T1000 (cell line): ENCODE measurements at regions not wholly inside any gene's neighbourhood (a gene's known extent, or its start where the extent isn't known, plus 50 kb on each side); places are given as distances from the start of the nearest gene placed in this dataset.
A peak's percentile ranks its signal among the peaks of the same experiment; 100 is the strongest.

Experiments used
- DNase-seq: peaks from one replicate; lab custom pipeline; 2025; ENCODE audit warnings: mixed read lengths; lab: John Stamatoyannopoulos, UW

DNA sequence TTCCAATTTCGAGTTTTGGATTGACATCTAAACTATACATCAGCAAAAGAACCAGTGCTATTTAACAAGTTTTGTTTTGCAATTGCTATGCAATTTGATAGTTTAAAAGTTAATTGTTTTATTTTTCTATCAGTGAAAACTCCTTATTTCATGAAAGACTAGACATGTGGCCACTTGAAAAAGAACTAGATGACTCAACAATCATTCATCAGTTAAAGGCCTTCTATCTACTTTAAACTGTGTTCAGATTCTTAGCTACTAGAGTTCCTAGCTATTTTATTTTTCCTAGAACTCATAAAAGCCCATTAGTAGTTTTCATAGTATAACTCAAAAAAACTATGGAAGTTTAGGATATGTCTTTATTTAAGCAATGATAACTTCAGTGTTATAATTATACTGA lies 104.6 kb upstream of the LSM8 start:
- DNase-seq: no peak

DNA sequence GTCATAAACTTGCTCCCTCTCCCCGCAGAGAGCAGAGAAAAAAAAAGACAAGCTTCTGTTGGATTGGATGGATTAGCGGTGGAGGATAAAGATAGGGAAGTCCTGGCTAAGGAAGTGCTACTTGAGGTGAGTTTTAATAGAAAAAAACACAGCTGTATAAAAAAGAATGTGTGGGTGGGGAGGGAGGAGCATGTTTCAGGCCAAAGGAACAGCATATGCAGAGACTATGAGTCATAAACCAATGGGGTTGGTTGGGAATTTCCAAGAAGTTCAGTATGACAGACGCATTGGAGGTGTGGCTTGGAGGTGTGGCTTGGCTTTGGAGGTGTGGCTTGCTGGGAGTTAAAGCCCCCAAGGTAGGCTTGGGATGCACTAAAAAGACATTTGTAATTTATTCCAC lies 103.0 kb upstream of the LSM8 start:
- peak; percentile 3 for DNase-seq

DNA sequence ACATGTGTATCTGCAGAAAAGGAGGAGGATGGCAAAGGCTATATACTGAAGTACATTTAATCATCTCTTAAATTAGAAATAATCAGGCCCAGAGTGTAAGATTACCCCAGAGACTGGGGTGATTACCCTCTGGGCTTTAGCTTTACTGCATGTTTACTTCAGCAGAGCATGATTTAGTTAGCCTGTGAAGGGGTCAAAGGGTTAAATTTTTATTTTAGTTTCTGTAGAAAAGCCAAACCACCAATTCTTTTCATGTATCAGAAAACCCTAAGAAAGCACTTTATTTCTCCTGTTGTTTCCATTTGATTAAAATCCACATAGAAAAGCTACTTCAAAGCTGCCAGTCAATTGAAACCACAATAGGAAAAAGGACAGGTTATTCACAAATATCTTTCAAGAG lies 101.5 kb upstream of the LSM8 start:
- DNase-seq: no peak

DNA sequence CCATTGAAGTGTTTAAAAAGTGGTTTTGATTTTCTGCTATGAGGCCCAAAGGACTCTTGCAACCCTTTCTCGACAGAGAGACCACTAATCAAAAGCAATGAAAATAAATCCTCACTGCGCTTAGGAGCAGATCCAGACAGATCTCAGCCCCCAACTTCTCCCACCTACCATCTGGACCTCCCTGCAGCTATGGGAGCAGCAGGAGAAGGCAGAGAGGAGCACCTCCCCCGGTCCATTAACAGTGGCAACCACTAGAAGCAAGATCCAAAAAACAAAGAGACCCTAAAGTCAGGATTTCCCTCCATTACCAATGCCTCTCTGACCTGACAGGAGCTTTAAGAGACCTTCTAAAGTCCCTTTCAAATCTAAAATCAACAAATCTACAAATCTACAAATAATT lies 99.0 kb upstream of the LSM8 start:
- no peak for DNase-seq

DNA sequence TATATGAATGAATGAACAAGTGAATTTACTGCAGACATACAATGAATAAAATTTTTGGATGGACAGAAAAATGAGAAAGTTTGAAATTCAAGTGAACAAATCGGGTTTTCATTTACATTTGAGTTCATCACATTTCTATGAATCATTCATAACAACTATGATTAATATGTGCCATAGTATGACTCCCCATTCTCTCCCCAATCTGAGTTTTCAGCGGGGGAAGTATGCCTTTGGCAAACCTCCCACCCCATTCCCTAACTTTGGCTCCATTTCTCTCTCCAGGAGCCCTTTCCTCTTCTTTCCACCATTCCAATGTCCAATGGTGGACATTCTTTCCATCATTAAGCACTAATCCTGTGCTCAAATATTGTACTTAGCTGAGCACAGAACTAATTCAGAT lies 96.8 kb upstream of the LSM8 start:
- DNase-seq: no peak

DNA sequence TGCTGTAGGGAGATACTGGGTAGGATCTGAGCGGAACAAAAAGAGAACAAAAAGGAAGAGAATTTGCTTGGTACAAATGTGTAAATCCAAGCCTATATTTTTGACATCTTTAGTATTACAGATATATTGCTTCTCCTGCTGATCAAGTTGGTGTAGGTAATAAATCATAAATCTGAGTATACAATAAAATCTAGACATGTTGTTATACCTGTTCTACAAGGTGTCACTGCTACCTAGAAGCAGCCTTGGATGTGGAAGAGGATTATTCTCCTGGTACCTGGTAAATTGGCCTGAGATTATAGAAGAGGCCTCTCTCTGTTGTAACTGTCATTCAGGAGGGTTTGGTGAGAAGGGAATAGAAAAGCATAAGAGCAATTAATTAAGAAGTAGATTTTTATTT lies 89.9 kb upstream of the LSM8 start:
- no peak for DNase-seq

DNA sequence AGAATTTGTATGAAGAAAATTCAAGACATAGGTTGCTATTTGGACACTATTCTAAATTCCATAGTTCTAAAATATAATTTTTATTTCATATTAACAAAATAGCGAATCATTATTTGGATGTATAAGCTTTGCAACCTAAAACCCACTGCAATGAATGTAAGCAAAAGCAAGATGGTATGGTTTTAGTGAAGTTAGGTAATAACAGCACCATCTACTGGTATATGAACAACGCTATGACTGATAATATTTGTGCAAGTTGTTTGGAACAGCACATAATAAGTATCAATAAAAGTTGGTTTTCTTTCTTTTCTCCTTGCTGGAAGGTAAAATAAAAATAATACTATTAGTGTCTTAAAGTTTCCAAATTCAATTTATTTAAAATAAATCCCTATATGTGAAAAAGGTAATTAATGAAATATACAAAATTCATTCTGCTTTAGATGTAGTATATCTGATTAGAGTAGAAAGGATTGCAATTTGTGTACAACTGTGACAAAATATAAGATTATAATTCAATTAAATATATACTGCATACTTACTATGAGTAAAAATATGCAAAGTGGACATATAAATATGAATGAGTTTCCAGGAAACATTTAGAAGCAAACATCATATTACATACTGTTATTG lies 79.0 kb upstream of the LSM8 start:
- DNase-seq: no peak

DNA sequence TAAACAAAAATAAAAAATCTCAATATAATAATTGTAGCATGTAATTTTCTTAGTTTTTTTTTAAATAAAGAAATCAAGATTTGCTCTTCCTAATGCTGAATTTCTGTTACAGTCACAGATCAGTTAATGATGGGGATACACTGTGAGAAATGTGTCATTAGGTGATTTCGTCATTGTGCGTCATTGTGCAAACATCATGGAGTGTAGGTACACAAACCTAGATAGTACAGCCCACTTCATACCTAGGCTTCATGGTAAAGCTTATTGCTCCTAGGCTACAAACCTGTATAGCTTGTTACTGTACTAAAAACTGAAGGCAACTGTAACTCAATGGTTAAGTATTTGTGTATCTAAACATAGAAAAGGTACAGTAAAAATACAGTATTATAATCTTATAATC lies 74.4 kb upstream of the LSM8 start:
- DNase-seq: no peak

GRCh38 chr7:118110178-118110925 lies 73.6 kb upstream of the LSM8 start:
- DNase-seq: no peak

GRCh38 chr7:118111347-118111746 lies 72.6 kb upstream of the LSM8 start:
- DNase-seq: no peak

DNA sequence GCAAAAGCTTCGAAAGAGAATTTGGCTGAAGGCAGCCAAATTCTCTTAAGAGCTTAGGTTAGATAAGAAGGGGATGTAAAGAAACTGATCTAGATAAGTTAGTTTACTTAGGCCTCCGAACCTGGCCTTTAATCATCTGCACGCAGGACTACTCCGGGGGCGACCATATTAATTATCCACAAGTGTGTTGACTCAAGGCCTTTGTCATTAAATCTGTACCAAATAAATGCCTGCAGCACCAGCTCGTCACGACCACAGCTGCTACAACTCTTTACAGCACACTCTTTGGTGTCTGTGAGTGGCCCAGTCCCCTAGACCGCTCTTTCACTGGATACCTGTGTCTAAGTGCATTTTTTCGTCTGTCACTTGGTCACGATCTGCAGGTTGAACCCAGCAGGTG lies 69.8 kb upstream of the LSM8 start:
- no peak for DNase-seq

GRCh38 chr7:118129041-118129795 lies 54.7 kb upstream of the LSM8 start:
- DNase-seq: no peak

GRCh38 chr7:118132764-118133163 lies 51.2 kb upstream of the LSM8 start:
- DNase-seq: no peak
